BE2C (cell line): ENCODE measurements at regions not wholly inside any gene's neighbourhood (a gene's known extent, or its start where the extent isn't known, plus 50 kb on each side); places are given as distances from the start of the nearest gene placed in this dataset.

Source experiments
- DNase-seq: peaks from one replicate; pipeline ENCODE4 v3.0.0-alpha.2; 2020
- H3K27me3 ChIP-seq: fragments of 250-450 bp; sonication (Bioruptor Pico); 2 replicates; pipeline ENCODE4 v1.5.1; 2020; ENCODE audit warnings: mild to moderate bottlenecking
- H3K36me3 ChIP-seq: fragments of 250-450 bp; sonication (Bioruptor Pico); 2 replicates; pipeline ENCODE4 v1.5.1; 2020; ENCODE audit warnings: mild to moderate bottlenecking
- H3K4me1 ChIP-seq: fragments of 250-450 bp; sonication (Bioruptor Pico); 2 replicates; pipeline ENCODE4 v1.5.1; 2020
- H3K4me3 ChIP-seq: 2 replicates; pipeline ENCODE4 v1.5.1; 2011; ENCODE audit warnings: low read depth, low read length
- H3K9me3 ChIP-seq: fragments of 250-450 bp; sonication (Bioruptor Pico); 2 replicates; pipeline ENCODE4 v1.5.1; 2020
- CTCF ChIP-seq: IDR thresholded peaks from 2 replicates; pipeline ENCODE4 v1.5.1; 2012; ENCODE audit warnings: mild to moderate bottlenecking, low read depth, low read length

GRCh38 chr7:132028144-132028920 lies 471.9 kb upstream of the PODXL start:
- no peaks in the 10 kb centered on the region for H3K9me3 ChIP-seq
- no peak overlapping the region for H3K4me3 ChIP-seq
- no peaks in the 10 kb centered on the region for H3K27me3 ChIP-seq
- no peaks in the 10 kb centered on the region; the same call in 1 of the 2 replicates for H3K36me3 ChIP-seq
- peaks cover 24% of the 10 kb centered on the region for H3K4me1 ChIP-seq
- DNase-seq: peak; percentile 46
- no peak for TF ChIP-seq CTCF

GRCh38 chr7:132024290-132024689 lies 467.9 kb upstream of the PODXL start:
- no peaks in the 10 kb centered on the region; the same call in 1 of the 2 replicates for H3K36me3 ChIP-seq
- TF ChIP-seq CTCF: no peak
- no peaks in the 10 kb centered on the region for H3K27me3 ChIP-seq
- peaks cover 12% of the 10 kb centered on the region for H3K4me1 ChIP-seq
- no peak overlapping the region for H3K4me3 ChIP-seq
- no peak for DNase-seq
- no peaks in the 10 kb centered on the region for H3K9me3 ChIP-seq

- Histone ChIP-seq H3K4me3 (no peak overlapping the region), H3K9me3 (no peaks in the 10 kb centered on the region), H3K27me3 (no peaks in the 10 kb centered on the region), H3K36me3 (no peaks in the 10 kb centered on the region; the same call in 1 of the 2 replicates), H3K4me1 (peaks cover 8% of the 10 kb centered on the region)
- no peak for TF ChIP-seq CTCF
- DNase-seq: no peak
Measured at GRCh38 chr7:132023466-132023865, 467.0 kb upstream of the PODXL start.

GRCh38 chr7:132022188-132022587 lies 465.8 kb upstream of the PODXL start:
- Histone ChIP-seq H3K27me3 (no peaks in the 10 kb centered on the region), H3K4me1 (0 out of 2 replicates have a peak, but pooled peaks cover 4% of the 10 kb centered on the region), H3K36me3 (no peaks in the 10 kb centered on the region), H3K9me3 (no peaks in the 10 kb centered on the region), H3K4me3 (no peak overlapping the region)
- DNase-seq: no peak
- TF ChIP-seq CTCF: no peak

- TF ChIP-seq CTCF: no peak
- Histone ChIP-seq H3K9me3 (no peaks in the 10 kb centered on the region), H3K27me3 (no peaks in the 10 kb centered on the region), H3K36me3 (no peaks in the 10 kb centered on the region), H3K4me1 (0 out of 2 replicates have a peak, but pooled peaks cover 4% of the 10 kb centered on the region), H3K4me3 (no peak overlapping the region)
- no peak for DNase-seq
Measured at GRCh38 chr7:132019703-132020102, 463.3 kb upstream of the PODXL start.

- peak; percentile 37 for DNase-seq
- no peaks in the 10 kb centered on the region; the same call in 1 of the 2 replicates for H3K9me3 ChIP-seq
- H3K27me3 ChIP-seq: no peaks in the 10 kb centered on the region
- H3K4me1 ChIP-seq: peaks cover 7% of the 10 kb centered on the region; the same call in 1 of the 2 replicates
- H3K36me3 ChIP-seq: no peaks in the 10 kb centered on the region
- H3K4me3 ChIP-seq: no peak overlapping the region
- TF ChIP-seq CTCF: no peak
Measured at GRCh38 chr7:132009778-132010177, 453.4 kb upstream of the PODXL start.
